GM12873 (cell line): ENCODE measurements at regions not wholly inside any gene's neighbourhood (a gene's known extent, or its start where the extent isn't known, plus 50 kb on each side); places are given as distances from the start of the nearest gene placed in this dataset.

Experiments
- TF ChIP-seq, protein P1 (sequence below): IDR thresholded peaks from 2 replicates; pipeline ENCODE4 v1.5.1; 2012; ENCODE audit warnings: low read depth, mild to moderate bottlenecking, moderate library complexity, low read length, control low read depth; ENCODE audit not compliant: insufficient read depth; ENCODE audit errors: missing control alignments

DNA sequence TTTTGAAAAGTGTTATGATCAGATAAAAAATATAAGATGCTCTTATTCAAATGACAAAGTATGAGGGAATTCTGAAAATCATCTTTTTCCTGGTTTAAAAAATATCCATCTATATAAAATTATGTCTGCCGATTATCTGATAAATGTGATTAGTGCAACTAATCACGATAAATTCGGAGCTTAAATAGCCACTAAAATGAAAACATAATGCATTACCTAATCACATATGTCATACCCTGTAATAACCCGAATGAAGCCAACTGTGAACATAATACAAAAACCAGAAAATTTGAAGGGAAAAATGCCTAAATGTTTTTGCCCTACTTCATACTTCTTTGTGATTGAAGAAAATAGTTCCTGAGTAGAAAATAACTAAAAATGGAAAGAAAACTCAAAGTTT, 808.4 kb upstream of the LUZP2 start:
- TF ChIP-seq, protein P1, sequence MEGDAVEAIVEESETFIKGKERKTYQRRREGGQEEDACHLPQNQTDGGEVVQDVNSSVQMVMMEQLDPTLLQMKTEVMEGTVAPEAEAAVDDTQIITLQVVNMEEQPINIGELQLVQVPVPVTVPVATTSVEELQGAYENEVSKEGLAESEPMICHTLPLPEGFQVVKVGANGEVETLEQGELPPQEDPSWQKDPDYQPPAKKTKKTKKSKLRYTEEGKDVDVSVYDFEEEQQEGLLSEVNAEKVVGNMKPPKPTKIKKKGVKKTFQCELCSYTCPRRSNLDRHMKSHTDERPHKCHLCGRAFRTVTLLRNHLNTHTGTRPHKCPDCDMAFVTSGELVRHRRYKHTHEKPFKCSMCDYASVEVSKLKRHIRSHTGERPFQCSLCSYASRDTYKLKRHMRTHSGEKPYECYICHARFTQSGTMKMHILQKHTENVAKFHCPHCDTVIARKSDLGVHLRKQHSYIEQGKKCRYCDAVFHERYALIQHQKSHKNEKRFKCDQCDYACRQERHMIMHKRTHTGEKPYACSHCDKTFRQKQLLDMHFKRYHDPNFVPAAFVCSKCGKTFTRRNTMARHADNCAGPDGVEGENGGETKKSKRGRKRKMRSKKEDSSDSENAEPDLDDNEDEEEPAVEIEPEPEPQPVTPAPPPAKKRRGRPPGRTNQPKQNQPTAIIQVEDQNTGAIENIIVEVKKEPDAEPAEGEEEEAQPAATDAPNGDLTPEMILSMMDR: no peak

DNA sequence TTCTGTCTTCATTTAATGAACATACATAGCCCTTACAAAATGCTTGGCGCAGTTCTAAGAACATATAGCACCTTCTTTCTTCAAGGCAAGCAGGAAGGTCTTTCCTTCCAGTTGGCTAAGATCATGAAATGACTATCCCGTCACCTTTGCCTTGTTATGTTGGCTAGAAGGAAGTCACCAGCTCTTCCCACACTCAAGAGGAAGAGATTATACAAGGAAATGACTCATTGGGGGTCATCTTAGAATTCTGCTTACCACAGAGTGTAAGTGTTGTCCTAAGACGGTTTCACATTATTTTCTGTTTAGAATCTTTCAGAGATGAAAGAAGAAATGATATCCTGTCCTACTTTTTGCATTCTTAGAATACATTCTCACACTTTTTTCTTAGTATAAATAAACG, 808.0 kb upstream of the LUZP2 start:
- TF ChIP-seq, protein P1: no peak

DNA sequence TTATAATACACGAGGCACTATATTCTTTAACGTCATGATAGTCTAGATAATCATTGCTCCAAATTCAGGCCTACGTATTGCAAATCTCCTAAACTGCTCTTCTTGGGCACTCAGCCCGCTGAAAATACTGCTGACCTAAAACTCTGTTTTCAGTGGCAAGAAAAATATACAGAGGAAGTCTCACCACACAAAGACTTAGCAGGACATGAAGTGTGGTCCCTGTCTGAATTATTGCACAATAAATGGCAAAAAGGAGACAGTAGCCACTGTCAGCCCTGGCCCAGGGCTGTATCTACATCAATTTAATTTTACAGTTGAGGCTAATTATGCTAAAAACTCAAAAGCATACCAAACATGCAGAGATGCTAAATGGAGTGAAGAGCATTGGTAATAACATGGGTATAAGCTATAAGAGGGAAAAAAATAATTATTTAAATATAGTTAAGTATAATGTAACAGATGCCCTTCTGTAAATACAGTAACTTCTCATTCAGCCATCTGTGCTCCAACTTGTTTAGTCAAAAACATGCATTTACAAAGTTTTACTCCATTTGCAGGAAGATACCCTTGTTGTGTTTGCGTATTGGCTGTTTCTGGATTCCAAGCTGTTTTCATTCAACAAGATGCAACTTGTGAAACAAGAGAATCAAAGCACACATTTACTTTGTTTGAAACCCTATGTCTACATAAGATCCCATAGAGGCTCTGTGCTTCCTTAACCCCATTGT, 800.0 kb upstream of the LUZP2 start:
- TF ChIP-seq, protein P1: no peak

DNA sequence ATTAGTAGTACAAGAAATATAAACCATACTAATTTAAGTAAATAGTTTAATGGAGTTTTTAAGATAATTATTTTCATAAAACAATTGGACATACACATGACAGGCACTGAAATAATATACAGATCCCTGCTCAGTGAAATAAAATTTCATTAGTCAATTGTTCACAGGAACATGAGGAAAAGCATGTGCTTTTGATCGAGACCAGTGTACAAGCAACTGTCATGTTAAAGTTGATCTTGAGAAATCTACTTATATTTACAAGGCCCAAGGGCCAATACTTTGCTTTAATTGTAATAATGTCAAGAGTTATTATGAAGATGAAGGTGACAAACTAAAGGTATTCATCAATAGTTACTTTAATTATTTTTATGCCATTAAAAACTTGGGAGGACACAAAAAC, 792.7 kb upstream of the LUZP2 start:
- TF ChIP-seq, protein P1: no peak

DNA sequence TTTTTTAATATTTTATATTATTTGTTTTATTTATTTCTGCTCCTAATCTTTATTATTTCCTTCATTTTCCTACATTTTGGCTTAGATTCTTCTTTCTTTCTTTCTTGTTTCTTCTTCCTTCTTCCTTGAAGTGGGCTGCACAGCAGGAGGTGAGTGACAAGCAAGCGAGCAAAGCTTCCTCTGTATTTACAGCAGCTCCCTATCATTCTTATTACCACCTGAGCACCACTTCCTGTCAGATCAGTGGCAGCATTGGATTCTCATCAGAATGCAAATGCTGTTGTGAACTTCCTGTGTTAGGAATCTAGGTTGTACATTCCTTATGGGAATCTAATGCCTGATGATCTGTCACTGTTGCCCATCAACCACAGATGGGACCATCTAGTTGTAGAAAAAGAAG, 784.9 kb upstream of the LUZP2 start:
- TF ChIP-seq, protein P1: no peak

DNA sequence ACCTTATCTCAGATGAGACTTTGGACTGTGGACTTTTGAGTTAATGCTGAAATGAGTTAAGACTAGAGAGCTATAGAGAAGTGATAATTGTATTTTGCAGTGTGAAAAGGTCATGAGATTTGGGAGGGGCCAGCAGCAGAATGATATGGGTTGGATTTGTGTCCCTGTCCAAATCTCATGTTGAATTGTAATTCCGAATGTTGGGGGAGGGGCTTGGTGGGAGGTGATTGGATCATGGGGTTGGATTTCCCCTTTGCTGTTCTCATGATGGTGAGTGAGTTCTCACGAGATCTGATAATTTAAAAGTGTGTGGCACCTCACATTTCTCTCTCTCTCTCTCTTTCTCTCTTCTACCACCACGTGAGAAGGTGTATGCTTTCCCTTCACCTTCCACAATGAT, 777.8 kb upstream of the LUZP2 start:
- TF ChIP-seq, protein P1: no peak

DNA sequence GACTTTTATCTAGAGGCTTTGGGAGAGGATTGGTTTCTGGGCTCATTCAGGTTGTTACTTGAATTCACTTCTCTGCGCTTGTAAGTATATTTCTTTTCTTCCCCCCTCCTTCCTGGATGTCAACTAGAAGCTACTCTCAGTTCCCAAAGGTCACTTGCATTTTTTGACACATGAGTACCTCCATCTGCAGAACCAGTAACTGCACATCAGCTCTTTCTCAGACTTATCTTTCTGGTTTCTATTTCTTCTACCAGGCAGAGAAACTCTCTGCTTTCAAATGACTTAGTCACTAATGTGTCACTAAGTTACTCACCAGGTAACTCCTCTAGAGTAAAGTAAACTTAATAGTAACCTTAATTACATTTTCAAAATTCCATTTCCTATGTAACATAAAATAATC, 773.0 kb upstream of the LUZP2 start:
- TF ChIP-seq, protein P1: no peak
